Superior temporal gyrus (tissue), 1 donor: ENCODE measurements at regions not wholly inside any gene's neighbourhood (a gene's known extent, or its start where the extent isn't known, plus 50 kb on each side); places are given as distances from the start of the nearest gene placed in this dataset.
"Not testable (repeated sequence)": the region's sequence is repeated elsewhere in the genome, so short reads cannot be mapped to it uniquely, and the experiment has no call there.

ENCODE experiments used
- DNase-seq: peaks from one replicate; pipeline ENCODE4 v3.0.0-alpha.2; 2016; ENCODE audit errors: extremely low spot score

GRCh38 chr1:219433496-219434131 lies 179.3 kb downstream of the ZC3H11B start:
- DNase-seq, result no peak

- no peak for DNase-seq
Measured at GRCh38 chr1:219433001-219433400, 179.9 kb downstream of the ZC3H11B start.

GRCh38 chr1:219432191-219432606 lies 180.7 kb downstream of the ZC3H11B start:
- no peak for DNase-seq

GRCh38 chr1:219430419-219430818 lies 182.5 kb downstream of the ZC3H11B start:
- no peak for DNase-seq

- DNase-seq, result no peak
Measured at GRCh38 chr1:219428651-219429050, 184.3 kb downstream of the ZC3H11B start.

- DNase-seq, result no peak
Measured at GRCh38 chr1:219427989-219428388, 184.9 kb downstream of the ZC3H11B start.

GRCh38 chr1:219427403-219427802 lies 185.5 kb downstream of the ZC3H11B start:
- no peak for DNase-seq

- DNase-seq, result no peak
Measured at GRCh38 chr1:219422811-219423598, 189.9 kb downstream of the ZC3H11B start.

GRCh38 chr1:219420913-219421312 lies 192.0 kb downstream of the ZC3H11B start:
- no peak for DNase-seq

- no peak for DNase-seq
Measured at GRCh38 chr1:219419860-219420259, 193.0 kb downstream of the ZC3H11B start.

GRCh38 chr1:219419065-219419464 lies 193.8 kb downstream of the ZC3H11B start:
- no peak for DNase-seq

GRCh38 chr1:219417610-219418009 lies 195.3 kb downstream of the ZC3H11B start:
- DNase-seq, result no peak

- DNase-seq, result peak; percentile 79
Measured at GRCh38 chr1:219416598-219417238, 196.2 kb downstream of the ZC3H11B start.

GRCh38 chr1:219415915-219416314 lies 197.0 kb downstream of the ZC3H11B start:
- no peak for DNase-seq

GRCh38 chr1:219415433-219415832 lies 197.5 kb downstream of the ZC3H11B start:
- no peak for DNase-seq

- no peak for DNase-seq
Measured at GRCh38 chr1:219414250-219414649, 198.7 kb downstream of the ZC3H11B start.

- DNase-seq, result no peak
Measured at GRCh38 chr1:219413536-219413935, 199.4 kb downstream of the ZC3H11B start.

- DNase-seq, result no peak
Measured at GRCh38 chr1:219412772-219413171, 200.1 kb downstream of the ZC3H11B start.

- not testable (repeated sequence) for DNase-seq
Measured at GRCh38 chr1:219410721-219411120, 202.2 kb downstream of the ZC3H11B start.

- DNase-seq, result no peak
Measured at GRCh38 chr1:219405531-219406331, 207.2 kb downstream of the ZC3H11B start.

- no peak for DNase-seq
Measured at GRCh38 chr1:219404629-219405028, 208.3 kb downstream of the ZC3H11B start.

- no peak for DNase-seq
Measured at GRCh38 chr1:219402925-219403324, 210.0 kb downstream of the ZC3H11B start.
